Tibial nerve (tissue), 4 donors: ENCODE measurements at regions not wholly inside any gene's neighbourhood (a gene's known extent, or its start where the extent isn't known, plus 50 kb on each side); places are given as distances from the start of the nearest gene placed in this dataset.

ENCODE experiments used
- DNase-seq, 2 donors: peaks; one replicate each; pipeline ENCODE4 v3.0.0-alpha.2; 2019; ENCODE audit warnings: low spot score in 2 of 2
- H3K27ac ChIP-seq, 4 donors: fragments of 200-600 bp; sonication (generic) in 3 of 4; one replicate each; pipeline ENCODE4 v1.5.1; 2017 to 2019; ENCODE audit warnings: mild to moderate bottlenecking in 1 of 4
- H3K27me3 ChIP-seq, 2 donors: fragments of 200-600 bp; sonication (generic) in 1 of 2; one replicate each; pipeline versions ENCODE4 v1.5.1 to v1.6.0; 2017 to 2019
- H3K36me3 ChIP-seq, 3 donors: fragments of 200-600 bp; sonication (generic); one replicate each; pipeline ENCODE4 v1.5.1; 2018 to 2019
- H3K4me1 ChIP-seq, 4 donors: fragments of 200-600 bp; sonication (generic) in 3 of 4; one replicate each; pipeline ENCODE4 v1.5.1; 2017 to 2019
- H3K4me3 ChIP-seq, 4 donors: fragments of 200-600 bp; sonication (generic) in 3 of 4; one replicate each; pipeline ENCODE4 v1.5.1; 2017 to 2019; ENCODE audit warnings: mild to moderate bottlenecking in 1 of 4, moderate library complexity in 1 of 4
- H3K9me3 ChIP-seq, 4 donors: fragments of 200-600 bp; sonication (generic) in 3 of 4; one replicate each; pipeline ENCODE4 v1.5.1; 2017 to 2019
- EP300 ChIP-seq, 2 donors: sonication (generic); formaldehyde crosslinking; IDR thresholded peaks; one replicate each; pipeline ENCODE4 v1.6.1; 2017; ENCODE audit warnings: antibody characterized with exemption in 2 of 2, mild to moderate bottlenecking in 1 of 2
- POLR2A ChIP-seq, 2 donors: fragments of 450-650 bp; IDR thresholded peaks; one replicate each; pipeline ENCODE4 v1.6.1; 2017; ENCODE audit warnings: antibody characterized with exemption in 2 of 2, mild to moderate bottlenecking in 2 of 2, moderate library complexity in 2 of 2
- WGBS, 2 donors: methylation state at CpG; one replicate each; pipeline ENCODE4 v1.1.5; 2018; 5-methylcytosine and 5-hydroxymethylcytosine counted together
- TF ChIP-seq, protein P1 (sequence below), 5 experiments: fragments of 200-600 bp in 3 of 5; fragments of 450-650 bp in 2 of 5; sonication (generic) in 3 of 5; IDR thresholded peaks; one replicate each; pipeline ENCODE4 v1.5.1; 2016 to 2019; ENCODE audit warnings: antibody characterized with exemption in 5 of 5, mild to moderate bottlenecking in 3 of 5, moderate library complexity in 2 of 5

DNA sequence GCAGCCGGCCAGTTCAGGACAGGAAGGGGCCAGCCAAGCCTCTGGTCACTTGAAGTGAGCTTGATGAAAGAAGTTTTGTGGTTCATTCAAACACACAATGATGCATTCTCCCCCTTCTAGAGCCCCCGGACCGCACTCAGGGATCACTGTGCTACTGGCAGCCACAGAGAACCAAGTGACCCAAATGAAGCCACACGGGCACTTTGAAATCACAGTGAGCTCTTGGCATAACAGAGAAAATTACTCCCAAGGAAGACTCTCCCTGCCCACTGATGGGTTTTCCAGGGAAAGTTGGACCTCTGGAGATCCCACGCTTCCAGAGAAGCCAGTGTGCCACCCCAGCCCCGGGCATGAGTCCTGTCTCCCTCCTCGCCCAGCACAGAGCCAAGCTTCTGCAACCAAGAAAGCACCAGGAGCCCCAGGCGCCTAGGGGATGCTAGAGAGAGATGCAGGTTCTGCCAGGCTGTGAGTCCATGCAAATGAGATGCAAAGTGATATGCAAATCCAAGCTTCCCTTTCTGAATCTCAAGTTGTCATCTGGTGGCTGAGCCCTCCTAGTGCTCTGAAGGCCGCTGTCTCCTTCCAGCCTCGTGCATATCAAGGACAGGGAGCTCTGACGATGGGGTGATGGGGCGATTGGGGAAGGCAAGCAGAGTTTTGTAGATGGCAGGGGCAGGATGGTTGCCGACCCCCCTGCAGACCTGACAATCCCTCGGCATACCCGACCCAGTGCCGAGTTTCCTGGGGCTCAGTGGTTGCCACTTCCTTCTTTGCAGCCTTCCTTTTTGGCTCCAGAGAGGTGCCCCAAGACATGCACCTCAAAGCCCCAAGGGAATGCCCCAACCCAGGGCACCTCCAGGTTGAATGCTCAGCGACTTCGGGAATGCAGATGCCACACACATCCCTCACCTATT is 59.7 kb upstream of the TNRC6C start:
- no peaks in the 10 kb centered on the region for H3K27me3 ChIP-seq
- no peaks in the 10 kb centered on the region for H3K36me3 ChIP-seq
- H3K9me3 ChIP-seq: no peaks in the 10 kb centered on the region
- 75 to 76% methylated on average over 16 to 18 of the region's 18 CpGs for WGBS, 2 donors
- no peak overlapping the region for H3K27ac ChIP-seq
- no peak overlapping the region for H3K4me3 ChIP-seq
- TF ChIP-seq POLR2A (IDR thresholded peaks at IDR 0.05): no peak
- no peak for TF ChIP-seq EP300 (IDR thresholded peaks at IDR 0.05)
- TF ChIP-seq, protein P1, sequence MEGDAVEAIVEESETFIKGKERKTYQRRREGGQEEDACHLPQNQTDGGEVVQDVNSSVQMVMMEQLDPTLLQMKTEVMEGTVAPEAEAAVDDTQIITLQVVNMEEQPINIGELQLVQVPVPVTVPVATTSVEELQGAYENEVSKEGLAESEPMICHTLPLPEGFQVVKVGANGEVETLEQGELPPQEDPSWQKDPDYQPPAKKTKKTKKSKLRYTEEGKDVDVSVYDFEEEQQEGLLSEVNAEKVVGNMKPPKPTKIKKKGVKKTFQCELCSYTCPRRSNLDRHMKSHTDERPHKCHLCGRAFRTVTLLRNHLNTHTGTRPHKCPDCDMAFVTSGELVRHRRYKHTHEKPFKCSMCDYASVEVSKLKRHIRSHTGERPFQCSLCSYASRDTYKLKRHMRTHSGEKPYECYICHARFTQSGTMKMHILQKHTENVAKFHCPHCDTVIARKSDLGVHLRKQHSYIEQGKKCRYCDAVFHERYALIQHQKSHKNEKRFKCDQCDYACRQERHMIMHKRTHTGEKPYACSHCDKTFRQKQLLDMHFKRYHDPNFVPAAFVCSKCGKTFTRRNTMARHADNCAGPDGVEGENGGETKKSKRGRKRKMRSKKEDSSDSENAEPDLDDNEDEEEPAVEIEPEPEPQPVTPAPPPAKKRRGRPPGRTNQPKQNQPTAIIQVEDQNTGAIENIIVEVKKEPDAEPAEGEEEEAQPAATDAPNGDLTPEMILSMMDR (IDR thresholded peaks at IDR 0.05): no peak
- DNase-seq: no peak
- no peaks in the 10 kb centered on the region for H3K4me1 ChIP-seq

- Histone ChIP-seq H3K27me3 (no peaks in the 10 kb centered on the region), H3K9me3 (no peaks in the 10 kb centered on the region), H3K4me3 (no peak overlapping the region), H3K4me1 (no peaks in the 10 kb centered on the region), H3K27ac (no peak overlapping the region), H3K36me3 (no peaks in the 10 kb centered on the region)
- DNase-seq: no peak
- 50% methylated on average over 6 of the region's 7 CpGs for WGBS, 2 donors
- no peak for TF ChIP-seq POLR2A (IDR thresholded peaks at IDR 0.05)
- TF ChIP-seq, protein P1 (IDR thresholded peaks at IDR 0.05): no peak
- no peak for TF ChIP-seq EP300 (IDR thresholded peaks at IDR 0.05)
Measured at GRCh38 chr17:77899498-77899897, 59.0 kb upstream of the TNRC6C start.

- Histone ChIP-seq H3K4me3 (no peak overlapping the region), H3K4me1 (no peaks in the 10 kb centered on the region), H3K36me3 (no peaks in the 10 kb centered on the region), H3K9me3 (no peaks in the 10 kb centered on the region), H3K27ac (no peak overlapping the region), H3K27me3 (no peaks in the 10 kb centered on the region)
- WGBS, 2 donors: 64 to 93% methylated on average over 2 of the region's 2 CpGs
- TF ChIP-seq, protein P1 (IDR thresholded peaks at IDR 0.05): no peak
- no peak for TF ChIP-seq EP300 (IDR thresholded peaks at IDR 0.05)
- TF ChIP-seq POLR2A (IDR thresholded peaks at IDR 0.05): no peak
- DNase-seq: no peak
Measured at GRCh38 chr17:77901481-77901880, 57.0 kb upstream of the TNRC6C start.

GRCh38 chr17:77905266-77905665 is 53.2 kb upstream of the TNRC6C start:
- Histone ChIP-seq H3K4me3 (no peak overlapping the region), H3K27me3 (no peaks in the 10 kb centered on the region), H3K9me3 (no peaks in the 10 kb centered on the region), H3K4me1 (peaks cover 0 to 6% (median 0%) of the 10 kb centered on the region in 4 donors), H3K27ac (no peak overlapping the region), H3K36me3 (no peaks in the 10 kb centered on the region)
- WGBS, 2 donors: 74 to 78% methylated on average over 12 to 14 of the region's 14 CpGs
- no peak for DNase-seq
- TF ChIP-seq POLR2A (IDR thresholded peaks at IDR 0.05) (no peak), EP300 (IDR thresholded peaks at IDR 0.05) (no peak)
- TF ChIP-seq, protein P1 (IDR thresholded peaks at IDR 0.05): no peak

DNA sequence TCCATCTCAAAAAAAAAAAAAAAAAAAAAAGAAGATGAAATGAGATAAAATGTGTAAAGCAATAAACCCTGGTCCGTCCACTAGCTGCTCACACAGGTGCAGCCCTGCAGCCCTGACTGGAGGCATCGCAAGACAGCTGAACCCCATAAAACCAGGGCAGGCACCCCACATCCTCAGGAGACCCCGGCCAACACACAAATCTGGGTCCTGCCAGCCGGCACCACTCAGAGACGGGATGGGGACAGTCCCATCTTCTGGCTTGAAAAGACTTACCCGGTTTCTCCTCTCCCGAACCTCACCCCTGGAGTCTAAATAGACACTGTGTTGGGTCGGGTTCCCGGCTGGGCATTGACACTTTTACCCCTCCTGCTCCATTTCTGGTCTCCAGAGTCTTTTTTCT is 52.7 kb upstream of the TNRC6C start:
- no peaks in the 10 kb centered on the region for H3K27me3 ChIP-seq
- no peaks in the 10 kb centered on the region for H3K9me3 ChIP-seq
- peaks cover 0 to 6% (median 0%) of the 10 kb centered on the region in 4 donors for H3K4me1 ChIP-seq
- no peak overlapping the region for H3K27ac ChIP-seq
- no peak for TF ChIP-seq POLR2A (IDR thresholded peaks at IDR 0.05)
- no peak for TF ChIP-seq EP300 (IDR thresholded peaks at IDR 0.05)
- TF ChIP-seq, protein P1 (IDR thresholded peaks at IDR 0.05): no peak
- WGBS, 2 donors: 82 to 88% methylated on average over 9 of the region's 9 CpGs
- DNase-seq: no peak
- no peak overlapping the region for H3K4me3 ChIP-seq
- no peaks in the 10 kb centered on the region for H3K36me3 ChIP-seq
